HCT116 (cell line): ENCODE measurements at regions not wholly inside any gene's neighbourhood (a gene's known extent, or its start where the extent isn't known, plus 50 kb on each side); places are given as distances from the start of the nearest gene placed in this dataset.

Source experiments
- ATAC-seq: fragments of 200-7000 bp; cut with Tn5 transposase; 2 replicates; pipeline ENCODE4 v1.9.1; 2020; ENCODE audit warnings: mild to moderate bottlenecking, moderate library complexity
- BruUV-seq: library from RNA; stranded (reverse); fragments of 400-500 nt; replicated peaks from 2 replicates; lab custom pipeline; 2021; lab: Mats Ljungman, UMichigan
- CTCF ChIA-PET: fragments of 300-600 bp; sonication (Branson Sonifier 250); formaldehyde crosslinking; loops from one replicate; lab custom pipeline; 2021; ENCODE audit warnings: antibody characterized with exemption; lab: Charles Lee
- POLR2A ChIA-PET: fragments of 300-600, 350-600 bp; sonication (Branson Sonifier 250); formaldehyde crosslinking; loops from one replicate; lab custom pipeline; 2021; ENCODE audit warnings: antibody characterized with exemption; lab: Charles Lee
- RAD21 ChIA-PET, 2 experiments: fragments of 300-600 bp; sonication (Branson Sonifier 250); formaldehyde crosslinking; loops; one replicate each; lab custom pipeline; 2023; ENCODE audit warnings: low total read pairs in 2 of 2; ENCODE audit not compliant: uncharacterized antibody in 2 of 2, unreplicated experiment in 2 of 2, low non-redundant PET in 1 of 2; lab: Charles Lee
- DNase-seq: peaks from one replicate; pipeline ENCODE4 v3.0.0-alpha.2; 2010; ENCODE audit warnings: low read depth, low spot score
- H2AFZ ChIP-seq: fragments of 200-600 bp; shearing (Covaris generic), sonication (generic); 2 replicates; pipeline ENCODE4 v1.6.1; 2017; ENCODE audit warnings: low read depth, mixed run types, mixed read lengths, antibody characterized with exemption, low read length; ENCODE audit not compliant: poor library complexity, severe bottlenecking
- H3K27ac ChIP-seq: 2 replicates; pipeline ENCODE4 v1.5.1; 2012; ENCODE audit warnings: low read depth, low read length
- H3K27me3 ChIP-seq: fragments of 200-600 bp; sonication (generic); 2 replicates; pipeline ENCODE4 v1.6.1; 2016; ENCODE audit warnings: mixed run types, low read length, mixed read lengths; ENCODE audit not compliant: insufficient read depth
- H3K36me3 ChIP-seq, 2 experiments: fragments of 200-500 bp in 1 of 2; fragments of 200-600 bp in 1 of 2; sonication (Bioruptor generic) in 1 of 2; sonication (generic) in 1 of 2; 2 replicates each; pipeline versions ENCODE4 v1.5.1 to v1.6.1; 2014 to 2016; ENCODE audit warnings: low read length in 2 of 2, inconsistent platforms in 1 of 2, mixed read lengths in 1 of 2, mixed run types in 1 of 2; ENCODE audit not compliant: insufficient read depth in 2 of 2, control insufficient read depth in 1 of 2
- H3K4me1 ChIP-seq, 2 experiments: fragments of 200-600 bp in 1 of 2; sonication (generic) in 1 of 2; 2 replicates each; pipeline versions ENCODE4 v1.5.1 to v1.6.1; 2012 to 2017; ENCODE audit warnings: low read length in 2 of 2, inconsistent platforms in 1 of 2, mild to moderate bottlenecking in 1 of 2, mixed read lengths in 1 of 2, mixed run types in 1 of 2, moderate library complexity in 1 of 2; ENCODE audit not compliant: insufficient read depth in 2 of 2, control insufficient read depth in 1 of 2
- H3K4me2 ChIP-seq: fragments of 200-600 bp; sonication (generic); 2 replicates; pipeline ENCODE4 v1.6.1; 2017; ENCODE audit warnings: mixed run types, low read length, mixed read lengths
- H3K4me3 ChIP-seq, 2 experiments: fragments of 200-600 bp in 1 of 2; sonication (generic) in 1 of 2; replicated peaks in 1 of 2; 2 replicates each; pipeline ENCODE4 v1.5.1; 2011 to 2016; ENCODE audit warnings: low read length in 2 of 2, control low read depth in 1 of 2, low read depth in 1 of 2, mild to moderate bottlenecking in 1 of 2, mixed read lengths in 1 of 2, mixed run types in 1 of 2
- H3K79me2 ChIP-seq: fragments of 200-600 bp; sonication (generic); 2 replicates; pipeline ENCODE4 v1.6.1; 2017; ENCODE audit warnings: mild to moderate bottlenecking, mixed run types, low read length, moderate library complexity, mixed read lengths; ENCODE audit not compliant: insufficient read depth
- H3K9ac ChIP-seq: fragments of 200-600 bp; sonication (generic); 2 replicates; pipeline ENCODE4 v1.6.1; 2016; ENCODE audit warnings: low read length, mixed read lengths
- H3K9me2 ChIP-seq: fragments of 200-600 bp; sonication (generic), shearing (Covaris generic); 2 replicates; pipeline ENCODE4 v1.6.1; 2017; ENCODE audit warnings: mixed run types, mild to moderate bottlenecking, moderate library complexity; ENCODE audit not compliant: insufficient read depth
- H3K9me3 ChIP-seq, 2 experiments: fragments of 200-500 bp in 1 of 2; fragments of 200-600 bp in 1 of 2; sonication (Bioruptor generic) in 1 of 2; sonication (generic) in 1 of 2; 2 replicates each; pipeline ENCODE4 v1.6.1; 2014 to 2017; ENCODE audit warnings: low read length in 2 of 2, mixed read lengths in 2 of 2, inconsistent platforms in 1 of 2, low read depth in 1 of 2, mild to moderate bottlenecking in 1 of 2, mixed run types in 1 of 2, moderate library complexity in 1 of 2; ENCODE audit not compliant: control insufficient read depth in 1 of 2, insufficient read depth in 1 of 2
- H4K20me1 ChIP-seq: fragments of 200-600 bp; sonication (generic), shearing (Covaris generic); 2 replicates; pipeline ENCODE4 v1.6.1; 2017; ENCODE audit warnings: mixed run types, mild to moderate bottlenecking, moderate library complexity; ENCODE audit not compliant: insufficient read depth
- CEBPB ChIP-seq: IDR thresholded peaks from 2 replicates; pipeline ENCODE4 v1.6.1; 2012; ENCODE audit warnings: low read depth
- EGR1 ChIP-seq: IDR thresholded peaks from 2 replicates; pipeline ENCODE4 v1.6.1; 2012; ENCODE audit warnings: low read depth
- EZH2 ChIP-seq: fragments of 200-600 bp; sonication (generic); IDR thresholded peaks from 2 replicates; pipeline ENCODE4 v1.6.1; 2017; ENCODE audit warnings: antibody characterized with exemption, mixed run types
- FOSL1 ChIP-seq: IDR thresholded peaks from 2 replicates; pipeline ENCODE4 v1.6.1; 2012; ENCODE audit warnings: low read depth
- JUND ChIP-seq: IDR thresholded peaks from 2 replicates; pipeline ENCODE4 v1.6.1; 2012
- POLR2A ChIP-seq: IDR thresholded peaks from 2 replicates; pipeline ENCODE4 v1.7.0; 2011; ENCODE audit warnings: borderline replicate concordance; ENCODE audit not compliant: insufficient read depth, insufficient read length; ENCODE audit errors: extremely low read depth
- POLR2AphosphoS5 ChIP-seq: IDR thresholded peaks from 2 replicates; pipeline ENCODE4 v1.6.1; 2011; ENCODE audit warnings: mild to moderate bottlenecking, low read depth, low read length, moderate library complexity
- RAD21 ChIP-seq: IDR thresholded peaks from 2 replicates; pipeline ENCODE4 v1.6.1; 2012; ENCODE audit warnings: low read depth, mild to moderate bottlenecking
- TCF7L2 ChIP-seq: IDR thresholded peaks from 2 replicates; pipeline ENCODE4 v1.7.0; 2011; ENCODE audit warnings: borderline replicate concordance, inconsistent platforms; ENCODE audit not compliant: insufficient read depth, insufficient read length; ENCODE audit errors: extremely low read depth
- YY1 ChIP-seq: IDR thresholded peaks from 2 replicates; pipeline ENCODE4 v1.6.1; 2011; ENCODE audit warnings: low read length, low read depth, moderate library complexity, mild to moderate bottlenecking; ENCODE audit not compliant: insufficient replicate concordance; ENCODE audit errors: extremely low read depth
- ZFX ChIP-seq: fragments of 450-650 bp; IDR thresholded peaks from 2 replicates; pipeline ENCODE4 v1.6.1; 2017
- intact Hi-C: fragments of 100-400 bp; cut with micrococcal nuclease; formaldehyde crosslinking; loops from 2 replicates; pipeline ENCODE4 v1.10.0; 2022
- TF ChIP-seq, protein P1 (sequence below): IDR thresholded peaks from 2 replicates; pipeline ENCODE4 v1.6.1; 2012
- TF ChIP-seq, protein P2 (sequence below): IDR thresholded peaks from 2 replicates; pipeline ENCODE4 v1.6.1; 2012

DNA sequence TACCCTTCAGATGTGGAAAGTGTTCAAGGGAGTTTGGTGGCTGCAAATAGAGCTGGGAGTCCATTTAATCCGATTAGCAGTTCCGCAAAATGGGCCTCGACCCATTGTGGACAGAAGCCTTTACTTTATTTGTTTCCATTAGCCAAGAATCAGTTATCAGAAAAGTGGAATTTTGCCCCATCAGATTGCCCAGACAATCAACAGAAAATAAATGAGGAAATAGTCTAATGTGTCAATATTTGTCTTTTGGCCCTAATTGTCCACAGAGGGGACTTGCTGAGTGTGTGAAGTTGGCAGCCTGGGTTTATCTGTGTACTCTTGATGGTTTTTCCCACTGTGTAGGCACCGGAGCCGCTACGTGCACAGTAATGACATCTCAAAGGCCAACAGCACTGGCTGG is 134.3 kb downstream of the LINC00237 start (continued):
- TF ChIP-seq TCF7L2 (no peak), POLR2A (no peak), JUND (no peak), FOSL1 (no peak), CEBPB (no peak), ZFX (no peak), EZH2 (no peak)
- TF ChIP-seq, protein P1, sequence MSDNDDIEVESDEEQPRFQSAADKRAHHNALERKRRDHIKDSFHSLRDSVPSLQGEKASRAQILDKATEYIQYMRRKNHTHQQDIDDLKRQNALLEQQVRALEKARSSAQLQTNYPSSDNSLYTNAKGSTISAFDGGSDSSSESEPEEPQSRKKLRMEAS, result no peak

GRCh38 chr20:20970841-20971240 is 135.3 kb downstream of the LINC00237 start:
- DNase-seq (no peak), ATAC-seq (no peak)
- H3K36me3 ChIP-seq, result no peaks in the 10 kb centered on the region
- H3K4me3 ChIP-seq, result no peak overlapping the region
- H3K27ac ChIP-seq, result no peak overlapping the region
- no peak overlapping the region for H3K9ac ChIP-seq
- no peaks in the 10 kb centered on the region for H4K20me1 ChIP-seq
- H3K27me3 ChIP-seq, result peaks cover 57% of the 10 kb centered on the region
- no peaks in the 10 kb centered on the region for H3K9me2 ChIP-seq
- H3K4me1 ChIP-seq, result no peaks in the 10 kb centered on the region
- CTCF ChIA-PET, result no interaction called here
- TF ChIP-seq YY1 (no peak), EGR1 (no peak), POLR2AphosphoS5 (no peak), FOSL1 (no peak), RAD21 (no peak), EZH2 (no peak), POLR2A (no peak)
- TF ChIP-seq, protein P2, sequence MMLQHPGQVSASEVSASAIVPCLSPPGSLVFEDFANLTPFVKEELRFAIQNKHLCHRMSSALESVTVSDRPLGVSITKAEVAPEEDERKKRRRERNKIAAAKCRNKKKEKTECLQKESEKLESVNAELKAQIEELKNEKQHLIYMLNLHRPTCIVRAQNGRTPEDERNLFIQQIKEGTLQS, result no peak
- TF ChIP-seq, all 23 proteins: peak for 0
- BruUV-seq, result no TSS peak
- ChIA-PET RAD21 (no interaction called here), POLR2A (no interaction called here)
- intact Hi-C loops, result no loop called here
- H3K4me2 ChIP-seq, result no peak overlapping the region
- no peaks in the 10 kb centered on the region for H3K9me3 ChIP-seq
- H3K79me2 ChIP-seq, result no peaks in the 10 kb centered on the region
- no peak overlapping the region for H2AFZ ChIP-seq
